ENCODE measurements at regions not wholly inside any gene's neighbourhood (a gene's known extent, or its start where the extent isn't known, plus 50 kb on each side); places are given as distances from the start of the nearest gene placed in this dataset.
A peak's percentile ranks its signal among the peaks of the same experiment; 100 is the strongest.

DNA sequence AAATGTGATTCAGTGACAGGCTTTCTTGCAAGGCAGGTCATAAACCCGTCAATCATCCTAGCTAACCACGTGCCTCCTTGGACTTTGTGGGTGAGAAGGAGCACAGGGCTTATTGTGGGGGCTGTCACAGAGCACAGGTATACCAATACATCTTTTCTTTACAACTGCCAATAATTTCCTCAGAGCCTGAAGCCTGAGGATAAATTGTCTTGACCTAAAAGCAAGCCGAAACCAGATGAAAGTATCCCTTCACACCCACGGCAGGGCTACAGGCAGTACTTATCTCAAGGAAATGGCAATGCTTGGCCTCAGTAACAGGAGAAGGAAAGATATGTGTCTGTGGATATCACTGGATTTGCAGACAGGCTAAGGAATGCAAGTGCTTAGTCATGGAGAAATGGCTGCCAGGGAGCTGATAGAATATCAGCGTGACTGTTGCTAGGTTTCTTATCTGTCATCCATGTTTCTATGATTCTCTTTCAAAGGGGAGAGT, 90.3 kb upstream of the ZNF366 start (continued):
- TF ChIP-seq, protein P1, sequence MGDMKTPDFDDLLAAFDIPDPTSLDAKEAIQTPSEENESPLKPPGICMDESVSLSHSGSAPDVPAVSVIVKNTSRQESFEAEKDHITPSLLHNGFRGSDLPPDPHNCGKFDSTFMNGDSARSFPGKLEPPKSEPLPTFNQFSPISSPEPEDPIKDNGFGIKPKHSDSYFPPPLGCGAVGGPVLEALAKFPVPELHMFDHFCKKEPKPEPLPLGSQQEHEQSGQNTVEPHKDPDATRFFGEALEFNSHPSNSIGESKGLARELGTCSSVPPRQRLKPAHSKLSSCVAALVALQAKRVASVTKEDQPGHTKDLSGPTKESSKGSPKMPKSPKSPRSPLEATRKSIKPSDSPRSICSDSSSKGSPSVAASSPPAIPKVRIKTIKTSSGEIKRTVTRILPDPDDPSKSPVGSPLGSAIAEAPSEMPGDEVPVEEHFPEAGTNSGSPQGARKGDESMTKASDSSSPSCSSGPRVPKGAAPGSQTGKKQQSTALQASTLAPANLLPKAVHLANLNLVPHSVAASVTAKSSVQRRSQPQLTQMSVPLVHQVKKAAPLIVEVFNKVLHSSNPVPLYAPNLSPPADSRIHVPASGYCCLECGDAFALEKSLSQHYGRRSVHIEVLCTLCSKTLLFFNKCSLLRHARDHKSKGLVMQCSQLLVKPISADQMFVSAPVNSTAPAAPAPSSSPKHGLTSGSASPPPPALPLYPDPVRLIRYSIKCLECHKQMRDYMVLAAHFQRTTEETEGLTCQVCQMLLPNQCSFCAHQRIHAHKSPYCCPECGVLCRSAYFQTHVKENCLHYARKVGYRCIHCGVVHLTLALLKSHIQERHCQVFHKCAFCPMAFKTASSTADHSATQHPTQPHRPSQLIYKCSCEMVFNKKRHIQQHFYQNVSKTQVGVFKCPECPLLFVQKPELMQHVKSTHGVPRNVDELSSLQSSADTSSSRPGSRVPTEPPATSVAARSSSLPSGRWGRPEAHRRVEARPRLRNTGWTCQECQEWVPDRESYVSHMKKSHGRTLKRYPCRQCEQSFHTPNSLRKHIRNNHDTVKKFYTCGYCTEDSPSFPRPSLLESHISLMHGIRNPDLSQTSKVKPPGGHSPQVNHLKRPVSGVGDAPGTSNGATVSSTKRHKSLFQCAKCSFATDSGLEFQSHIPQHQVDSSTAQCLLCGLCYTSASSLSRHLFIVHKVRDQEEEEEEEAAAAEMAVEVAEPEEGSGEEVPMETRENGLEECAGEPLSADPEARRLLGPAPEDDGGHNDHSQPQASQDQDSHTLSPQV (IDR thresholded peaks at IDR 0.05), result peak; percentile 88
- TF ChIP-seq BHLHE40 (IDR thresholded peaks at IDR 0.05; ENCODE audit: low read length) (no peak; the same call in 1 of the 2 replicates), ZNF347 (CRISPR knock-in tag; IDR thresholded peaks at IDR 0.05; ENCODE audit: low read depth) (no peak), ZNF140 (CRISPR knock-in tag; IDR thresholded peaks at IDR 0.05) (no peak), CCNT2 (IDR thresholded peaks at IDR 0.05; ENCODE audit: borderline replicate concordance, extremely low read depth, insufficient read length, low read depth, low read length) (peak; percentile 89), FUS (optimal IDR thresholded peaks at IDR 0.05; ENCODE audit: low read depth, low read length) (no peak), NEUROD1 (IDR thresholded peaks at IDR 0.05; ENCODE audit: borderline replicate concordance, low read depth, low read length, partially characterized antibody) (peak; percentile 87), SNIP1 (IDR thresholded peaks at IDR 0.05; ENCODE audit: low read depth) (no peak), TGIF2 (CRISPR knock-in tag; IDR thresholded peaks at IDR 0.05) (no peak), WHSC1 (IDR thresholded peaks at IDR 0.05; ENCODE audit: low read length) (no peak), ZNF696 (CRISPR knock-in tag; conservative IDR thresholded peaks at IDR 0.05) (no peak)
- TF ChIP-seq, protein P2, sequence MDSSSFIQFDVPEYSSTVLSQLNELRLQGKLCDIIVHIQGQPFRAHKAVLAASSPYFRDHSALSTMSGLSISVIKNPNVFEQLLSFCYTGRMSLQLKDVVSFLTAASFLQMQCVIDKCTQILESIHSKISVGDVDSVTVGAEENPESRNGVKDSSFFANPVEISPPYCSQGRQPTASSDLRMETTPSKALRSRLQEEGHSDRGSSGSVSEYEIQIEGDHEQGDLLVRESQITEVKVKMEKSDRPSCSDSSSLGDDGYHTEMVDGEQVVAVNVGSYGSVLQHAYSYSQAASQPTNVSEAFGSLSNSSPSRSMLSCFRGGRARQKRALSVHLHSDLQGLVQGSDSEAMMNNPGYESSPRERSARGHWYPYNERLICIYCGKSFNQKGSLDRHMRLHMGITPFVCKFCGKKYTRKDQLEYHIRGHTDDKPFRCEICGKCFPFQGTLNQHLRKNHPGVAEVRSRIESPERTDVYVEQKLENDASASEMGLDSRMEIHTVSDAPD (CRISPR knock-in tag; IDR thresholded peaks at IDR 0.05), result no peak
- TF ChIP-seq, protein P3, sequence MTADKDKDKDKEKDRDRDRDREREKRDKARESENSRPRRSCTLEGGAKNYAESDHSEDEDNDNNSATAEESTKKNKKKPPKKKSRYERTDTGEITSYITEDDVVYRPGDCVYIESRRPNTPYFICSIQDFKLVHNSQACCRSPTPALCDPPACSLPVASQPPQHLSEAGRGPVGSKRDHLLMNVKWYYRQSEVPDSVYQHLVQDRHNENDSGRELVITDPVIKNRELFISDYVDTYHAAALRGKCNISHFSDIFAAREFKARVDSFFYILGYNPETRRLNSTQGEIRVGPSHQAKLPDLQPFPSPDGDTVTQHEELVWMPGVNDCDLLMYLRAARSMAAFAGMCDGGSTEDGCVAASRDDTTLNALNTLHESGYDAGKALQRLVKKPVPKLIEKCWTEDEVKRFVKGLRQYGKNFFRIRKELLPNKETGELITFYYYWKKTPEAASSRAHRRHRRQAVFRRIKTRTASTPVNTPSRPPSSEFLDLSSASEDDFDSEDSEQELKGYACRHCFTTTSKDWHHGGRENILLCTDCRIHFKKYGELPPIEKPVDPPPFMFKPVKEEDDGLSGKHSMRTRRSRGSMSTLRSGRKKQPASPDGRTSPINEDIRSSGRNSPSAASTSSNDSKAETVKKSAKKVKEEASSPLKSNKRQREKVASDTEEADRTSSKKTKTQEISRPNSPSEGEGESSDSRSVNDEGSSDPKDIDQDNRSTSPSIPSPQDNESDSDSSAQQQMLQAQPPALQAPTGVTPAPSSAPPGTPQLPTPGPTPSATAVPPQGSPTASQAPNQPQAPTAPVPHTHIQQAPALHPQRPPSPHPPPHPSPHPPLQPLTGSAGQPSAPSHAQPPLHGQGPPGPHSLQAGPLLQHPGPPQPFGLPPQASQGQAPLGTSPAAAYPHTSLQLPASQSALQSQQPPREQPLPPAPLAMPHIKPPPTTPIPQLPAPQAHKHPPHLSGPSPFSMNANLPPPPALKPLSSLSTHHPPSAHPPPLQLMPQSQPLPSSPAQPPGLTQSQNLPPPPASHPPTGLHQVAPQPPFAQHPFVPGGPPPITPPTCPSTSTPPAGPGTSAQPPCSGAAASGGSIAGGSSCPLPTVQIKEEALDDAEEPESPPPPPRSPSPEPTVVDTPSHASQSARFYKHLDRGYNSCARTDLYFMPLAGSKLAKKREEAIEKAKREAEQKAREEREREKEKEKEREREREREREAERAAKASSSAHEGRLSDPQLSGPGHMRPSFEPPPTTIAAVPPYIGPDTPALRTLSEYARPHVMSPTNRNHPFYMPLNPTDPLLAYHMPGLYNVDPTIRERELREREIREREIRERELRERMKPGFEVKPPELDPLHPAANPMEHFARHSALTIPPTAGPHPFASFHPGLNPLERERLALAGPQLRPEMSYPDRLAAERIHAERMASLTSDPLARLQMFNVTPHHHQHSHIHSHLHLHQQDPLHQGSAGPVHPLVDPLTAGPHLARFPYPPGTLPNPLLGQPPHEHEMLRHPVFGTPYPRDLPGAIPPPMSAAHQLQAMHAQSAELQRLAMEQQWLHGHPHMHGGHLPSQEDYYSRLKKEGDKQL (CRISPR knock-in tag; IDR thresholded peaks at IDR 0.05; ENCODE audit: borderline replicate concordance), result no peak
